ENCODE measurements at regions not wholly inside any gene's neighbourhood (a gene's known extent, or its start where the extent isn't known, plus 50 kb on each side); places are given as distances from the start of the nearest gene placed in this dataset.
A peak's percentile ranks its signal among the peaks of the same experiment; 100 is the strongest.

GRCh38 chr20:53755733-53756531, 162.3 kb upstream of the ZNF217 start:
- Histone ChIP-seq H3K4me1 (peaks cover 22 to 62% (median 37%) of the 10 kb centered on the region in 6 donors), H3K27ac (peak overlapping the region in 1 of 8 donors; percentile 31), H3K36me3 (no peaks in the 10 kb centered on the region), H3K27me3 (replicated peaks in 1 of 7) (no peaks in the 10 kb centered on the region), H3K4me3 (no peak overlapping the region), H3K9me3 (no peaks in the 10 kb centered on the region)
- 89 to 95% (median 92%) methylated on average over 8 of the region's 8 CpGs for WGBS, 5 donors
- TF ChIP-seq CTCF (IDR thresholded peaks at IDR 0.05 in 8 of 11, conservative IDR thresholded peaks at IDR 0.05 in 3 of 11): no peak
- TF ChIP-seq POLR2A (IDR thresholded peaks at IDR 0.05): no peak
- no peak for TF ChIP-seq POLR2AphosphoS5 (IDR thresholded peaks at IDR 0.05)
- intact Hi-C loops (cut with DNase I; ENCODE audit: low total_unique reads): no loop called here
- DNase-seq: no peak

GRCh38 chr20:53753880-53754459, 160.3 kb upstream of the ZNF217 start:
- no peak for DNase-seq
- intact Hi-C loops (cut with DNase I; ENCODE audit: low total_unique reads): no loop called here
- H3K4me3 ChIP-seq: no peak overlapping the region

GRCh38 chr20:53752971-53753879, 159.6 kb upstream of the ZNF217 start:
- no peak for DNase-seq
- Histone ChIP-seq H3K36me3 (no peaks in the 10 kb centered on the region), H3K27me3 (replicated peaks in 1 of 7) (no peaks in the 10 kb centered on the region), H3K4me3 (no peak overlapping the region), H3K27ac (peak overlapping the region in 7 of 8 donors; percentile 25 to 89 (median 81)), H3K4me1 (peaks cover 28 to 79% (median 48%) of the 10 kb centered on the region in 6 donors), H3K9me3 (no peaks in the 10 kb centered on the region)
- no peak for TF ChIP-seq CTCF (IDR thresholded peaks at IDR 0.05 in 8 of 11, conservative IDR thresholded peaks at IDR 0.05 in 3 of 11)
- no peak for TF ChIP-seq POLR2AphosphoS5 (IDR thresholded peaks at IDR 0.05)
- no peak for TF ChIP-seq POLR2A (IDR thresholded peaks at IDR 0.05)
- 82 to 90% (median 88%) methylated on average over 16 of the region's 16 CpGs for WGBS, 5 donors
- intact Hi-C loops (cut with DNase I; ENCODE audit: low total_unique reads): no loop called here

More at GRCh38 chr20:53753880-53754459, 160.3 kb upstream of the ZNF217 start:
- 47 to 92% (median 83%) methylated on average over 2 of the region's 2 CpGs for WGBS, 5 donors
- H3K9me3 ChIP-seq: no peaks in the 10 kb centered on the region
- no peaks in the 10 kb centered on the region for H3K36me3 ChIP-seq
- peaks cover 28 to 71% (median 48%) of the 10 kb centered on the region in 6 donors for H3K4me1 ChIP-seq
- TF ChIP-seq CTCF (IDR thresholded peaks at IDR 0.05 in 8 of 11, conservative IDR thresholded peaks at IDR 0.05 in 3 of 11) (no peak), POLR2AphosphoS5 (IDR thresholded peaks at IDR 0.05) (no peak), POLR2A (IDR thresholded peaks at IDR 0.05) (no peak)
- peak overlapping the region; percentile 13 to 82 (median 40) for H3K27ac ChIP-seq
- H3K27me3 ChIP-seq (replicated peaks in 1 of 7): no peaks in the 10 kb centered on the region

Measured in spleen (tissue), 11 donors.